HG02571 (cell line): ENCODE measurements at regions not wholly inside any gene's neighbourhood (a gene's known extent, or its start where the extent isn't known, plus 50 kb on each side); places are given as distances from the start of the nearest gene placed in this dataset.

Source experiments
- ATAC-seq: cut with Tn5 transposase; IDR thresholded peaks from one replicate; pipeline ENCODE4 v1.9.1; 2021; ENCODE audit warnings: mild to moderate bottlenecking, moderate library complexity; ENCODE audit not compliant: unreplicated experiment

DNA sequence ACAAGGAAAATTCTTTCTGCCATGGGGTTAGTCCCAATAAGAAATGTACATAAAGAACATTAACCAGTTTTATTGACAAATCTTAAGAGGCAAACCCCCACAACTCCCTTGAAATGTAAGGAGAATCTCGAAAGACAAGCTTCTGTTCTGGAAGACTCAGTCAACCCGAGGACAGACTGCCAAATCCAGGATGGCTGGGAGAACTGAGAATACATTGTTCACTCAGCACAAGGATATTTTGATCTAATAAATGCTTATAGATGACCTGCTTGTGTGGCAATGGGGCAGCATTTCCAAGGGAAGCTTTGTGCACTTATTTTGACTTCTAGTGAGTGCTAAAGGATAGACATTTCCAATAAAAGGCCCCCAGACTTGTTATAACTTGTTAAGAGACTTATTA, 280.4 kb downstream of the DHX15 start:
- ATAC-seq, result no peak

DNA sequence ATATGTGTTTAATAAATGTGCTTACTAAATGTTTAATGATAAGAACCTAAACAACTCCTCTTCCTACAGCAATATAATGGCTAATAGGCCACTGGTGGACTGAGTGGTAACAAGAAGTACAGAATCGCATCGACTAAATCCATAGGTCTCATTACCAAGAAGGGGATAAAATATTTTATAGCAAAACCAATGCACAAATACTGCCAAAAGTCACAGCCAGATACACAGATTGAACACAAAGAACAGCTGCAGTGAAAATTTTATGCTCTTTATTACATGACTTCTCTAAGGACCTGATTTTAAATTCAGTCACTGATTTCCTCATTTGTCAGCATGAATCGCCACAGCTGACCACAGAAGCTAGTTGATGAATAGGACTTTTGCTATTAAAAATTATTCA, 285.4 kb downstream of the DHX15 start:
- ATAC-seq, result no peak

DNA sequence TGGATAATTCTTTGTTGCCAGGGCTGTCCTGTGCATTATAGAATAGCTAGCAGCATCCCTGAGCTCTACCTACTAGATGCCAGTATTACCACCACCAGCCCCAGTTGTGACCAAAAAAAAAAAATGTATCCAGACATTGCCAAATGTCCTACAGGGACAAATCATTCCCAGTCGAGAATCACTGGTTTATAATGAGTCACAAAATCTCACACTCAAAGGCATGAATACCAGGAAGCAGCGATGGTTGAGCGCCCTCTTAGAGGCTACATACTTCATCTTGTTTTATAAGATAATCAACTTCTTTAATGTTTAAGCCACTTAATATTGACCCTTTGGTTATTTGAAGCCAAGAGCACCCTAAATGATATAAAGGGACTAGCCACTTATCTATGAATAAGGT, 297.3 kb downstream of the DHX15 start:
- ATAC-seq, result no peak

GRCh38 chr4:24285759-24286158, 298.6 kb downstream of the DHX15 start:
- no peak for ATAC-seq

- ATAC-seq, result no peak
These were observed 301.9 kb downstream of the DHX15 start for GRCh38 chr4:24282446-24282845.

DNA sequence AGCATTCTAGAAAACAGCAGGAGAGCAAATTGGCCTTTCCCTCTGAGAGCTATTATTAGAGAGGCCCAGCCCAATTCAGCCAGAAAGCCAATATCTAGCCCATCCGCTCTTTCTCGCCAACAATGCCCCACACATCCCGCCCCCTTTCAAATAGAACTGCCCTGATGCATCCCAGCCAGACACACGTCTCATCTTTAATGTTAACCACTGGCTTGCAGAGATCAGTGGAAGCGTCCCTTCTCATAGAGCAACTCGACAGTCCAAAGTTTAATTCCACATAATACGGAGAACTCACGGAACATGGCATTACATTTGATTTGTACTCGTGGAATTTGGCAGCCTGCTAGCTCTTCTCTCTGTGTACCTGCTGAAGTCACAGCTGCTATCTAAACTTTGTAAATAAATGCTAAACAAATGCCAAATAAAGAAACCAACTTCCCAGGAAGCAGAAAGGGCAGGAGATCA, 304.4 kb downstream of the DHX15 start:
- no peak for ATAC-seq

DNA sequence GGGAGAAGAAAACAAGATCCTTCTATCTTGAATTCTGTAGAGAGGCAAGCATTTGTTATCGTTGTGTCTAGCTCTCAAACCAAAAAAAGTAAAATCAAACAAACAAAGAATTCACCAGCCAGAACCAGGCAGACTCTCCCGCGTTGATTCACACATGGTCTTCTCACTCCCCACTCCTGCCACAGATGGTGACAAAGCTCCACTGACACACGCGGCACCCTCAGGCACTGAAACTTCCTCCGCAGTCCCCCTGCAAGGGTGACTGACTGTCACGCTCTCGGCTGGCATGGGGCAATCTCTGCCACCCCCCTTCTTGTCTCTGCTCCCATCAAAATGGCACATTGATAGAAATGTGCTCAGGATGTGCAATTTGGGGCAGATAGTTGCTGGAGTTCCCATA, 304.9 kb downstream of the DHX15 start:
- no peak for ATAC-seq

DNA sequence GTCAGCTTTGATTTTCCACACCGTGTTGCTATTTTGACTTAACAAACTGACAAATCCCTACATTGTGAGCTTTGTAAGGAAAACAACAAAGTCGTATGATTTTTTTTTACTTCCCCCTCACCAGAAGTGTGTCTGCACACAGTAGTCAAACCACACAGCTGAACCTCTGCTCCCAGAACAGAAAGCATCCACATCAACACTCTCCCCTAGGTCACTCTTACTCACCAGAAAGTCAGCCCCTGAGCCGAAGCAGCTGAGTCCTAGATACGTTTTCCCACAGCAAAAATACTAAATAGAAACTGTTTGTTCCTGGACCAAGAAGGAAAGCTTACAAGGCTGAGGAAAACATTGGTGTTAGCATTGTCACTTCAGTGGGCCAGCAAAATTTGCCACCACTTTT, 305.7 kb downstream of the DHX15 start:
- no peak for ATAC-seq

GRCh38 chr4:24274381-24274941, 309.9 kb downstream of the DHX15 start:
- ATAC-seq, result no peak

GRCh38 chr4:24273136-24273535, 311.2 kb downstream of the DHX15 start:
- no peak for ATAC-seq

DNA sequence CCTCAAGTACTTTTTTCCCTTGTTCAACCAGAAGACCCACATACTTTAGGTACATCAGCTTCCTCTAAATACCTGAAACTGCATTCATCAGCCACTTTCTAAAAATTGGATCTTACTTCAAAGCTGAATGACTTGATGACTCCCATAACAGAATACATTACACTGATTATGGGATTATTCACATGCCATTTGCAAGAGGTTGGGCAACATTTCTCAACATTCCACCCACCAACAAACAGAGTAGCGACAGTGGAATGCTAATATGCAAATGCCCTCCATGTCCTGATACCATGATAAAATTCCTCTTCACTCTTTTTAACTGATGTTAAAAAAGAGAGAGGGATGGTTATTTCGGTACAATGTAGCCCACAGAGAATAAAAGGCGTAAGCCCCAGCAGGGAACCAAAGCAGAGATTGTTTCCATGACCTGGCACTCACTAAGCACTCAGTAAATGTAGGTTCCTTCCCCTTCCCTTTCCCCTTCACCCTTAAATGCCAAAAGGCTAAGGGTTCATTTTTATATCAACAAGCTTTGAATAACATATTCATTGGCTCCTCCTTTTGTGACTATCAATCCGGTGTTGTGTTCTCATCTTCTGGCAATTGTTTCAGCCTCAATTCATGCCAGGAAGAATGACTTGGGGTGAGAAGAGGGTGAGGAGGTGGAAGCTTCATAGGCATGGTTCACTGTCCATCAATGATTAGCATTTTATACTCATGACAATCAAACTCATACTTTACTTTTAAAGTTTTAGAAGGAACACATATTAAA, 317.2 kb downstream of the DHX15 start:
- ATAC-seq, result no peak

- no peak for ATAC-seq
These were observed 318.4 kb downstream of the DHX15 start for GRCh38 chr4:24265989-24266388.

DNA sequence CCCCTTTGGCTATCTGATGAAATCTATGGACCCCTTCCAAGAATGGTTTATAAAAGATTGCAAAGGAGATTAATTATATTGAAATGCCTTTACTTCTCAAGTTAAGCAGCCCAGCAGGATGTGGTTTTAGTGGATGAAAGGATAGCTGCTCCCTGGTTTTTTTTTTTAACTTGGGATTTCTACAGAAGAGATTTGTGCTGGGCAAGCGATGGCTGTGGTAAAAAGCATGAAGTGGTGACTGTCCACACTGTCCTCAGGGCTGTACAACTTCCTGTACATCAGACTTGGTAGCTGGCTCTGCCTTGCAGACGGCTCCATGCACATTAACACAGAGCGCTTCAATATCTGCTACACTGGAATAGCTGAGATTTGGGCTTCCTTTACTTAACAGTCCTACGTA, 321.7 kb downstream of the DHX15 start:
- no peak for ATAC-seq

GRCh38 chr4:24262084-24262483, 322.3 kb downstream of the DHX15 start:
- no peak for ATAC-seq

DNA sequence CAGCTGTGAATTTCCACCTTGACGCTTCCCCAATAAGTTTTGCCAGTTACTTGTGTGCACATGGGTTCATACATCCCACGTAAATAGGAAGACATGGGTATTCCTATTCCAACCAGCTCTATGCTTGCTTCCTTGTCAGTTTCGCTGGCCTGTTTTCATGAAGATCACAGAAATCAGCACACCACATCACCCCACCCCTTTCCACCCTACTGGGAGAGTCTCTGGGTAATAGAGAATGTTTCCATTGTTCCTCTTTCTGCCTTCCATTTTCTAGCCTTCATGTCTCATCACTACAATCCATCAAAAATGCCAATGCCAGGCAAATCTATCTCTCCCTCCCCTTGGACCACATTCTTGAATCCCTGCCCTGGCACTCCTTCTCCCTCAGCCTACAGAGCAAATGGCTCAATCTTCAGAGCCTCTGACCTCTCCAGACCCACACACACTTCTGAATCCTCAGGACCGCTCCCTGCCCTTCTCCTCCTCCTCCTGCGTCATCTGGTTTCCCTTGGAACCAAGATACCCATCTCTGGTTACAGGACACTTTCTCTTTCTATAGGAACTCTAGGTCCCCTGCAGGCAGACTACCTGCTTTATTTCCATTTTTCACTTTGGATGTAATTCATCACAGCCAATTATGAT, 323.3 kb downstream of the DHX15 start:
- ATAC-seq, result no peak

GRCh38 chr4:24260133-24260715, 324.1 kb downstream of the DHX15 start:
- no peak for ATAC-seq

- no peak for ATAC-seq
These were observed 327.8 kb downstream of the DHX15 start for GRCh38 chr4:24256547-24256946.

GRCh38 chr4:24256066-24256465, 328.3 kb downstream of the DHX15 start:
- ATAC-seq, result no peak

GRCh38 chr4:24252121-24252520, 332.2 kb downstream of the DHX15 start:
- no peak for ATAC-seq

DNA sequence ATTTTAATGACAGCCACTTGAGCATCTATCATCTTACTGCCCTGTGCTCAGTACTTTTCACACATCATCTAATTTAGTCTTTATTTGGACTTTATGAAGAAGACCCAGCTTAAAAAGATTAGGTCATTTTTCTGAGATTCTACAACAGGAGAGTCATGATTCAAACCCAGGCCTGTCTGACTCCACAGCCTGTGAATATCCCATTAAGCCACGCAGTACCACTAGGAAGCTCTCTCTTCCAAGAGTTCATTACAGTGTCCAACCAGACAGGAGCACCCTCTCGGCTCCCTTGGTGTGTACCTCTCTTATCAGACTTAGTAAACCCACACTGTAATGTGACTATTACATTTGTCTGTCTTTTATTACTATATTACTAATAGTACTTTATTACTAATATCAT, 332.8 kb downstream of the DHX15 start:
- no peak for ATAC-seq

DNA sequence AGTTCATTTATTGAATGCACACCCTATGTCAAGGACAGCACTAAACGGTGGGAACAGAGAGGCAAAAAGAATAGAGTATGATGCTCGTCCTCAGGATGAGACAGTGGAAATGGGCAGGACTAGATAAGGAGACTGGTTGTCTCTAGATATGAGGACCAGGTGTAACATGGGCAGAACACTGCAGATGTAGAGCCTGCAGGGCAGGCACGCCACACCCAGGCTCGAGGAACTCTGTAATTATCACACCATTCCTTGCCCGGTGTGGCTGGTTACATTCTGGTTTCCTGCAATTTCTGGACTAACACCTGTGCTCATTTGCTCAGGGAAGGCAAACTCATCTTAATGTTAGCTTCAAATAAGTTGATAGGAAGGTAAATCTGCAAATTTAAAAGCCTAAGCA, 334.4 kb downstream of the DHX15 start:
- ATAC-seq, result no peak
